HG02885 (cell line): ENCODE measurements at regions not wholly inside any gene's neighbourhood (a gene's known extent, or its start where the extent isn't known, plus 50 kb on each side); places are given as distances from the start of the nearest gene placed in this dataset.
"Not testable (repeated sequence)": the region's sequence is repeated elsewhere in the genome, so short reads cannot be mapped to it uniquely, and the experiment has no call there.

Experiments
- ATAC-seq: cut with Tn5 transposase; IDR thresholded peaks from one replicate; pipeline ENCODE4 v1.9.1; 2021; ENCODE audit warnings: mild to moderate bottlenecking; ENCODE audit not compliant: unreplicated experiment, poor library complexity

DNA sequence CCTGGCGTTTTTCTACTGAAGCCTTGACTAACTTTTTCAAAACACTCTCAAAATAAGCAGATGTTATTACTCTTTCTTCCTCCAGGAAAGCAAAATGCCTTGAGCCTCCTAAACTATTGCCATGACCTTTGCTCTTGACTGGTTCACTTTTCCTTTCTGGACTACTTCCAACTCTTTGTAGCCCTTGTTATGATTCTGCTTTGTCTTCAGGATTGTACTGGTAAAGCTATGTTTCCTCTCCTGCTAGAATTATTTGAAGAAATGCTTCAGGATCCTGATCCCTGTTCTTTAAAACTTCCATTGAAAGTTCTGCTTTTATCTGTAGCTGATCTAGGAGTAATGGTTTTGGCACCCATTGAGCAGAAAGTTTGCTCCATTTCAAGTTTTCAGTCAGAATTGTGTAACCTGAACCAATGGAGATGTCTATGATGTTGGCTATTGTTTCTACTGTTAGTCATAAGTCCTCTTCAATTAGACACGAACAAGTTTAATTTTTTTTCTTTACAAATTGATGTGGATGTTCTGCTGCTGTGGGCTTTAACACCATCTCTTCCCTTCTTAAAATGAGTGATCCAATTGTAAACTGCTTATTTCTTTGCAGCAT is 1356.4 kb downstream of the EFNA5 start:
- ATAC-seq: no peak

DNA sequence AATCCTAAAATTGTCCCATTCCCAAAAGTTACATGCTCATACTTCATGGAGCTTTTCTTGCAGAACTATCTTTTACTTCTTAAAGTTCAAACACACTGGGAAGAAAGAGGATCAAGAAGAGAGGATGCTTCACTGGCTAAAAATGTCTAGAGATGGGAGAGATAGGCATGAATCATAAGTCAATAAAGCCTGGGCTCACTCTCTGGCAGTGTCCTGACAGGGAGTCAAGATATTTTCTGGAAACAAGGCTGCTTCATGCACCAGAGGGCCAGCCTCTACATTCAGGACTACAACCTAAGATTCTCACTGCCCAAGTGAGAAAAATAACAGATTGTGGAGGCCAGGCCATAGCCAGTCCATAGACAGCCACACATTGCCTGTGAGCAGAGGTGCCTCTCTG is 1358.4 kb downstream of the EFNA5 start:
- no peak for ATAC-seq

DNA sequence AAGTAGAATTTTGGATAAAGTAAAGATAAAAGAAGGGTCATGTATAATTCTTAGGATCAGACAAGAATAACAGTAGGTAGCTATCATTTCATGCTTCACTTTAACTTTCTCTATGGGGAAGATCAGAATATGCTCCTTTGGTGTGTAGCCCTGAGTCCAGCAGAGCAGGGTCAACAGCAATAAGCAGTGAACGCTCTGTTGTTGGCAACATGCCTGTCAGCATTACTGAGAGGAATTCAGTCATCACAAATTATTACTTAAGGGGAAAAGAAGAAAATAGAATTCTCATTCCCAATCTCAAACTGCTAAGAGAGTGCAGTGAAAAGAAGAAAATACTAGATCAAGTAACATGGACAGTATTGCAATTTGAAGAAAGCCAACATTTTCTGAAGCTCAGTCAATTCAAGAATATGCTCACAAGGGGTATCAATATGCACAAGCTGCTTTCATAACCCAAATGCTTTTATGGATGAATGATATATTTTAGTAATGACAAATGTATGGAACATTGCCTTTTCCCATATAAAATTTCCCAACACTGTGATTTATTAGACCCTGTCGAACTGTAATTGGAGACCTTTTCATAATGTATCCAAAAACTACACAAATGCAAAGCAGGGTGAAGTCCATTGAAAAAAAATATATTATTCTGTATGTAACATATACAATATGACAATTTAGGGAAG is 1359.4 kb downstream of the EFNA5 start:
- no peak for ATAC-seq

DNA sequence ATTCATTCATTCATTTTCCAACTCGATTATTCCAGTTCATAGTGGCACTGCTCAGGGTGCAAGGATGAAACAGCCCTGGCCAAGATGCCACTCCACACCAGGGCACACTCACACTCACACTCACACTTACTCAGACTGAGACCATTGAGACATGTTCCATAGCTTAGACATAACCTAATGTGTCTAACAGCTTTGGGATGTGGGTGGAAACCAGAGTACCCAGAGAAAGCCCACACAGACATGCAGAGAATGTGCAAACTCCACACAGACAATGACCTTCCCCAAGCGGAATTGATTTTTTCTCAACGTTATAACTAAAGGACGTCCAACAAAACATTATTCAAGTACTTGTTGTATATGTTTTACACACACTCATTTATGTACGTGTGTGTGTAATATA is 1363.5 kb downstream of the EFNA5 start:
- no peak for ATAC-seq

DNA sequence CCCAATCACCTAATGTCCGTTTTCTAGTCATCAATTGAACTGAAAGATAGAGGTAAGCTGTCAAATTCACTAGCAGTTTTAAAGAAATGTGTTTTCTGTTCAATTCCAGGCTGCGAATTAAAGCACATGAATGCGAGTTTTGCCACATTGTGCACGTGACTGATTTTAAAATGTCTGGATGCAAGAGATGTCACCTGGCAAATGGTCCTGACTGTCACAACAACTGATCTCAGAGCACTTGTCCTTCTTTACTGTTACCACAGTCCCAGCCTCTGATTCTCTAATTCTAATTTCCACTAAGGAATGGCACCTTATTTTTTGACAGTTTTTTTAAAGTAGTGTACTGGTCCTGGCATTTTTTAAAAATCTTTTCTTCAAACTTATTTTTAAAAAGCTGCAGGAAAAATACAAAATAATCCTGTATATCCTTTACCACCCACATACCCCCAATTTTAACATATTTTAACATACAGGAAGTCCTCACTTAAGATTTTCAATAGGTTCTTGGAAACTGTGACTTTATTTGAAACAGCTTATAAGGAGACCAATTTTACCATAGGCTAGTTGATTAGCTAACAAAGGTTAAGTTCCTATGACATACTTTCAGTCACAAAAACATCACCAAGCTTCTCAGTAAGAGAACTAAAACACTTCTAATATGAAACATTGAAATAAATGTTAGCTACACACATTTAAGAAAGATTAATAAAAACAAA is 1364.3 kb downstream of the EFNA5 start:
- no peak for ATAC-seq

- ATAC-seq: no peak
These were observed 1366.8 kb downstream of the EFNA5 start for GRCh38 chr5:106303911-106304310.

DNA sequence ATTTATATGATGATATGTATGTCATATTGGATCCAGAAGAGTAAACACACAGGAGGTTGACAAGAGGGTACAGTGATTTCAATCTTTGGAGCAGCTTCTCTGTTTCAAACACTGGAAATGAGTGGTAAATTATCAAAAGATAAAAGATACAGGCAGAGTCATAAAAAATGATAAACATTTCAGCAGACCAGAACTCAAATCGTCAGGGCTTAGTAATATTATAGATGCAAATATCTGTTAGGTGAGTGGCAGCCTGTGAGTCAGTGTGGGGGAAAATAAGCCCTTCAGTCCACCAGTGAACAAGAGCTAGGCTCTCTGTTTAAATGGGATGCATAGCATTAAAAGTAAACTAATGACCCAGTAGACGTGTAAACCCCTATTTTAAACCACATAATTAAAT is 1378.1 kb downstream of the EFNA5 start:
- ATAC-seq: no peak

DNA sequence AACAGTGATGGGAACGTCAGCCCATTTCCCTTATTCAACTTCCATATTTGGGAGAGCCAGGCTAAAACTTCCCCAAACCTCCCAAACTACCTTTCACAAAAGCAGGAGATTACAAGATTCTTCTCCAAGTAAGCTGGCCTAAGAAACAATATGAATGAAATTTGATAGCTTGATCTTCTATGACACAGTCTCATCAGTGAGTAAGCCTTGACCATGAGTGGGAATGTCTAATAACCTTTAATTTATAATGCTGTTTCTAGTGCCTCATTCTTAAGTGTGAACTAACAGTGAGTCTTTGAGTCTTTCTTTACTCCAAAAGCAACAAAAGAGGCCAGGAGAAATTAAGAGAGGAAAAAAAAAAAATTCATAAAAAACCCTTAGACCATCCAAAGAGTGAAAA is 1379.9 kb downstream of the EFNA5 start:
- ATAC-seq: no peak

DNA sequence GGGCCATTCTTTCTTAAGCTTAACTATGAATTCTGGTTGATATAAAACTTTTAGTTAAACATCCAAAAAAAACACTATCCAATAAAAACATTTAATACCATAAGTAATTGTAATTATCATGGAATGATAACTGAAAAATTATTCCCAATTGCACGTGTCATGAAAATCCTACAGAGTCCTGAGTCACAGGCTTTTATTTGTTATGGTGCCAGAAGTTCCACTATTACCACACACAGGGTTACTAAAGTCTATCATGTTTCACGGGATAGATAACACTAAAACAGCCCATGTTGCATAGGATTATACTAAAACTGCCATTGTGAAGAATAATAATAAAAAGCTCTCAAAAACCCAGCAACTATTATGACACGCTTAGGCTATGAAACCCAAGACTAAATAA is 1381.8 kb downstream of the EFNA5 start:
- no peak for ATAC-seq

DNA sequence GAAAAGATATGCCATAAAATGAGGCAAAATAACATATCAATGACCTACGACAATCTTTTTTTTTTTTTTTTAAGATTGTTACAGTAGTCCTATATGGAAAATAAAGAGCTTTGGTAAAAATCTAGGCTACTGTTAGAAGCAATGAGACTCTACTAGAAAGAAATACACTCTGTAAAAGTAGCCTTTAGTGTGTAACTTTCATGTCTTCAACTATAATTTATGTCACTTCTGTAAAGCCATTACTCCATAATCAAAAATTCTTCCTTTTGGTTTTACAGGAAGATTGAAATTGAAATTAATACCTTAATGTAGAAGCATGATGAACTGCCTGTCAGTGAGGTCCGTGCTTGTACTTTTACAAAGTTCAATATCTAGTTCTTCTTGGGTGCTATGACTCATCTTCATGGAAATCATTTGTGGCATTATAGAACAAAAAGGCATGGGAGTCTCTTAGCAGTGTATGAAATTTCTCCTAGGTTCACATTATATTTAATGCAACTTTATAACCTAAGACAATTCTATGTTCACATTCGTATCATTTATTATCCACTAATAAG is 1393.1 kb downstream of the EFNA5 start:
- no peak for ATAC-seq

- no peak for ATAC-seq
These were observed 1401.4 kb downstream of the EFNA5 start for GRCh38 chr5:106269252-106269843.

- ATAC-seq: no peak
These were observed 1403.5 kb downstream of the EFNA5 start for GRCh38 chr5:106267256-106267655.

- no peak for ATAC-seq
These were observed 1408.3 kb downstream of the EFNA5 start for GRCh38 chr5:106262395-106262794.

DNA sequence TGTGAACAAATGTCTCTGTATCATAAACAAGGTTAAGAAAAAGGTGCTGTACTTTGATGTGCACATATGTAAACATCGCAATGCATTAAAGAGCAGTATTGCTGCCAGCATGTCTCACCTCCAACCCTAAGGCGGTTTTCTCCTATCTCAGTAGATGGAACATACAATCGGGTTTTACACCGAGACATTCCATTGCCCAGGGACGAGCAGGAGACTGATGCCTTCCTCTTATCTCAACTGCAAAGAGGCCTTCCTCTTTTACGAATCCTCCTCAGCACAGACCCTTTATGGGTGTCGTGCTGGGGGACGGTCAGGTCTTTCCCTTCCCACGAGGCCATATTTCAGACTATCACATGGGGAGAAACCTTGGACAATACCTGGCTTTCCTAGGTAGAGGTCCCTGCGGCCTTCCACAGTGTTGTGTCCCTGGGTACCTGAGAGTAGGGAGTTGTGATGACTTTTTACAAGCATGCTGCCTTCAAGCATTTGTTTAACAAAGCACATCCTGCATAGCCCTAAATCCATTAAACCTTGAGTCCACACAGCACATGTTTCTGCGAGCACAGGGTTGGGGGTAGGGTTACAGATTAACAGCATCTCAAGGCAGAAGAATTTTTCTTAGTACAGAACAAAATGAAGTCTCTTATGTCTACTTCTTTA is 1411.2 kb downstream of the EFNA5 start:
- ATAC-seq: not testable (repeated sequence)

DNA sequence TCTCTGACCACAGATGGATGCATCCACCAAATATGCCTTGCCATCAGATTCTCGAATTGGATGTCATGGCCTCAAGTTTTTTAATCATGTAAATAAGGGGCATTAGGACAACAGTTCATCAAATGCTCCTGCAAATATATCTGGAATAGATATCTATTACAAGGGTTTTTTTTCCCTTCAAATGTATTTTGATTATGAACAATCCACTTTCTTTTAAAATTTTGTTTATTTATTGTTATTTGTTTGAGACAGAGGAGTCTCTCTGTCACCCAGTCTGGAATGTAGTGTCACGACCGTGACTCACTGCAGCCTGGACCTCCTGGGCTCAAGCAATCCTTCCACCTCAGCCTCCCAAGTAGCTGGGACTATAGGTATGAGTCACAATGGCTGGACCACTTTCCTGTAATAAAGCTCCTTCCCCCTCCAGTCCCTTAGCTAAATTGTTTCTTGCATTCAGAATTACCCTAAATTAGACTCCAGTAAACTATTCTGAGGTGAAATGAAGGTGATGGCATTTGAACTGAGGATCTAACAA is 1412.1 kb downstream of the EFNA5 start:
- ATAC-seq: no peak

- ATAC-seq: no peak
These were observed 1416.0 kb downstream of the EFNA5 start for GRCh38 chr5:106254784-106255183.

GRCh38 chr5:106246044-106246745 is 1424.5 kb downstream of the EFNA5 start:
- not testable (repeated sequence) for ATAC-seq

- ATAC-seq: no peak
These were observed 1429.3 kb downstream of the EFNA5 start for GRCh38 chr5:106241409-106241808.

GRCh38 chr5:106205916-106206571 is 1464.7 kb downstream of the EFNA5 start:
- ATAC-seq: no peak
